Rectal smooth muscle tissue (tissue), 1 donor: ENCODE measurements at regions not wholly inside any gene's neighbourhood (a gene's known extent, or its start where the extent isn't known, plus 50 kb on each side); places are given as distances from the start of the nearest gene placed in this dataset.
"Not testable (repeated sequence)": the region's sequence is repeated elsewhere in the genome, so short reads cannot be mapped to it uniquely, and the experiment has no call there.

ENCODE experiments used
- H3K27ac ChIP-seq: one replicate; pipeline ENCODE4 v1.7.0; 2013; ENCODE audit warnings: low read depth, low read length, inconsistent platforms
- H3K27me3 ChIP-seq: one replicate; pipeline ENCODE4 v1.7.0; 2013; ENCODE audit warnings: low read length; ENCODE audit not compliant: control insufficient read depth, insufficient read depth
- H3K36me3 ChIP-seq: one replicate; pipeline ENCODE4 v1.7.0; 2013; ENCODE audit warnings: low read length; ENCODE audit not compliant: control insufficient read depth, insufficient read depth
- H3K4me1 ChIP-seq: one replicate; pipeline ENCODE4 v1.7.0; 2013; ENCODE audit warnings: low read length; ENCODE audit not compliant: control insufficient read depth, insufficient read depth
- H3K4me3 ChIP-seq: one replicate; pipeline ENCODE4 v1.7.0; 2013; ENCODE audit warnings: low read length
- H3K9ac ChIP-seq: one replicate; pipeline ENCODE4 v1.7.0; 2013; ENCODE audit warnings: low read length

GRCh38 chr18:33819692-33820343, 241.8 kb downstream of the ASXL3 start:
- H3K4me3 ChIP-seq, H3K4me1 ChIP-seq, H3K27me3 ChIP-seq, H3K36me3 ChIP-seq, H3K27ac ChIP-seq, H3K9ac ChIP-seq: not testable (repeated sequence)

GRCh38 chr18:33818145-33818544, 240.1 kb downstream of the ASXL3 start:
- H3K4me1 ChIP-seq: no peaks in the 10 kb centered on the region

GRCh38 chr18:33817096-33817495, 239.1 kb downstream of the ASXL3 start:
- H3K27ac ChIP-seq: no peak overlapping the region
- H3K9ac ChIP-seq: no peak overlapping the region
- no peaks in the 10 kb centered on the region for H3K4me1 ChIP-seq
- no peaks in the 10 kb centered on the region for H3K27me3 ChIP-seq
- H3K4me3 ChIP-seq: no peak overlapping the region
- no peaks in the 10 kb centered on the region for H3K36me3 ChIP-seq

More at GRCh38 chr18:33818145-33818544, 240.1 kb downstream of the ASXL3 start:
- no peaks in the 10 kb centered on the region for H3K36me3 ChIP-seq
- no peaks in the 10 kb centered on the region for H3K27me3 ChIP-seq
- no peak overlapping the region for H3K4me3 ChIP-seq
- H3K9ac ChIP-seq: no peak overlapping the region
- no peak overlapping the region for H3K27ac ChIP-seq

- Histone ChIP-seq H3K27ac (no peak overlapping the region), H3K4me1 (no peaks in the 10 kb centered on the region), H3K4me3 (no peak overlapping the region), H3K27me3 (no peaks in the 10 kb centered on the region), H3K9ac (no peak overlapping the region), H3K36me3 (no peaks in the 10 kb centered on the region)
These were observed 236.5 kb downstream of the ASXL3 start for GRCh38 chr18:33814546-33814945.

- Histone ChIP-seq H3K27ac (no peak overlapping the region), H3K4me3 (no peak overlapping the region), H3K4me1 (no peaks in the 10 kb centered on the region), H3K9ac (no peak overlapping the region), H3K36me3 (no peaks in the 10 kb centered on the region), H3K27me3 (no peaks in the 10 kb centered on the region)
These were observed 234.2 kb downstream of the ASXL3 start for GRCh38 chr18:33812186-33812585.

- Histone ChIP-seq H3K4me3 (no peak overlapping the region), H3K9ac (no peak overlapping the region), H3K4me1 (no peaks in the 10 kb centered on the region), H3K27me3 (no peaks in the 10 kb centered on the region), H3K27ac (no peak overlapping the region), H3K36me3 (no peaks in the 10 kb centered on the region)
These were observed 227.6 kb downstream of the ASXL3 start for GRCh38 chr18:33805592-33805991.

- H3K27me3 ChIP-seq: no peaks in the 10 kb centered on the region
- H3K36me3 ChIP-seq: no peaks in the 10 kb centered on the region
- H3K9ac ChIP-seq: no peak overlapping the region
- no peak overlapping the region for H3K4me3 ChIP-seq
- H3K4me1 ChIP-seq: no peaks in the 10 kb centered on the region
- H3K27ac ChIP-seq: no peak overlapping the region
These were observed 226.2 kb downstream of the ASXL3 start for GRCh38 chr18:33804258-33804657.

GRCh38 chr18:33803636-33804035, 225.6 kb downstream of the ASXL3 start:
- H3K9ac ChIP-seq: no peak overlapping the region
- H3K4me1 ChIP-seq: no peaks in the 10 kb centered on the region
- no peaks in the 10 kb centered on the region for H3K27me3 ChIP-seq
- H3K36me3 ChIP-seq: no peaks in the 10 kb centered on the region
- no peak overlapping the region for H3K27ac ChIP-seq
- no peak overlapping the region for H3K4me3 ChIP-seq

- no peak overlapping the region for H3K27ac ChIP-seq
- H3K4me3 ChIP-seq: no peak overlapping the region
- H3K9ac ChIP-seq: no peak overlapping the region
- H3K27me3 ChIP-seq: no peaks in the 10 kb centered on the region
- H3K4me1 ChIP-seq: no peaks in the 10 kb centered on the region
- H3K36me3 ChIP-seq: no peaks in the 10 kb centered on the region
These were observed 224.9 kb downstream of the ASXL3 start for GRCh38 chr18:33802955-33803354.
